OCI-LY1 (cell line): ENCODE measurements at regions not wholly inside any gene's neighbourhood (a gene's known extent, or its start where the extent isn't known, plus 50 kb on each side); places are given as distances from the start of the nearest gene placed in this dataset.

Experiments
- H2AFZ ChIP-seq: fragments of 200-600 bp; sonication (generic), shearing (Covaris generic); 2 replicates; pipeline ENCODE4 v1.6.0; 2014; ENCODE audit warnings: antibody characterized with exemption, mild to moderate bottlenecking, low read length
- H3F3A ChIP-seq: fragments of 200-600 bp; sonication (generic), shearing (Covaris generic); 2 replicates; pipeline ENCODE4 v1.6.0; 2014; ENCODE audit warnings: mild to moderate bottlenecking, antibody characterized with exemption, low read length, moderate library complexity; ENCODE audit not compliant: insufficient read depth
- H3K27ac ChIP-seq: fragments of 200-600 bp; sonication (generic); 2 replicates; pipeline ENCODE4 v1.5.1; 2014; ENCODE audit warnings: low read length, mixed run types, mild to moderate bottlenecking, low read depth; ENCODE audit not compliant: poor library complexity, severe bottlenecking
- H3K27me3 ChIP-seq: fragments of 200-600 bp; sonication (generic); 2 replicates; pipeline ENCODE4 v1.6.0; 2014; ENCODE audit warnings: antibody characterized with exemption, mild to moderate bottlenecking, low read length, moderate library complexity; ENCODE audit not compliant: insufficient read depth
- H3K36me3 ChIP-seq: fragments of 200-600 bp; sonication (generic); 2 replicates; pipeline ENCODE4 v1.6.1; 2014; ENCODE audit warnings: mild to moderate bottlenecking, antibody characterized with exemption, low read length, moderate library complexity, mixed read lengths; ENCODE audit not compliant: insufficient read depth
- H3K4me1 ChIP-seq: fragments of 200-600 bp; sonication (generic); 2 replicates; pipeline ENCODE4 v1.5.1; 2014; ENCODE audit warnings: mild to moderate bottlenecking, low read length, moderate library complexity; ENCODE audit not compliant: insufficient read depth, severe bottlenecking
- H3K4me2 ChIP-seq: fragments of 200-600 bp; sonication (generic), shearing (Covaris generic); 2 replicates; pipeline ENCODE4 v1.6.1; 2014; ENCODE audit warnings: low read length
- H3K4me3 ChIP-seq: fragments of 200-600 bp; sonication (generic); 2 replicates; pipeline ENCODE4 v1.5.1; 2014; ENCODE audit warnings: low read length, low read depth, mild to moderate bottlenecking, mixed read lengths; ENCODE audit not compliant: poor library complexity, severe bottlenecking
- H3K79me2 ChIP-seq: fragments of 200-600 bp; shearing (Covaris generic); 2 replicates; pipeline ENCODE4 v1.6.1; 2016; ENCODE audit warnings: mixed run types, low read length, mixed read lengths; ENCODE audit not compliant: insufficient read depth
- H3K9ac ChIP-seq: fragments of 200-600 bp; sonication (generic), shearing (Covaris generic); 2 replicates; pipeline ENCODE4 v1.6.1; 2014; ENCODE audit warnings: mild to moderate bottlenecking, low read length, mixed read lengths
- H3K9me2 ChIP-seq: fragments of 200-600 bp; sonication (generic), shearing (Covaris generic); 2 replicates; pipeline ENCODE4 v1.6.1; 2014; ENCODE audit warnings: low read depth, mild to moderate bottlenecking, low read length, mixed read lengths
- H3K9me3 ChIP-seq: fragments of 200-600 bp; shearing (Covaris generic); 2 replicates; pipeline ENCODE4 v1.6.1; 2014; ENCODE audit warnings: low read length, mixed read lengths
- H4K20me1 ChIP-seq: fragments of 200-600 bp; sonication (generic), shearing (Covaris generic); 2 replicates; pipeline ENCODE4 v1.6.0; 2016; ENCODE audit warnings: mild to moderate bottlenecking, low read length; ENCODE audit not compliant: insufficient read depth
- EZH2 ChIP-seq: fragments of 200-600 bp; sonication (generic), shearing (Covaris generic); IDR thresholded peaks from 2 replicates; pipeline ENCODE4 v1.8.0; 2017; ENCODE audit warnings: borderline replicate concordance, mixed run types, mild to moderate bottlenecking, antibody characterized with exemption, low read length, moderate library complexity, mixed read lengths
- TF ChIP-seq, protein P1 (sequence below): fragments of 200-600 bp; sonication (generic), shearing (Covaris generic); IDR thresholded peaks from 2 replicates; pipeline ENCODE4 v1.5.1; 2017; ENCODE audit warnings: mild to moderate bottlenecking, antibody characterized with exemption, low read length, moderate library complexity, mixed read lengths

DNA sequence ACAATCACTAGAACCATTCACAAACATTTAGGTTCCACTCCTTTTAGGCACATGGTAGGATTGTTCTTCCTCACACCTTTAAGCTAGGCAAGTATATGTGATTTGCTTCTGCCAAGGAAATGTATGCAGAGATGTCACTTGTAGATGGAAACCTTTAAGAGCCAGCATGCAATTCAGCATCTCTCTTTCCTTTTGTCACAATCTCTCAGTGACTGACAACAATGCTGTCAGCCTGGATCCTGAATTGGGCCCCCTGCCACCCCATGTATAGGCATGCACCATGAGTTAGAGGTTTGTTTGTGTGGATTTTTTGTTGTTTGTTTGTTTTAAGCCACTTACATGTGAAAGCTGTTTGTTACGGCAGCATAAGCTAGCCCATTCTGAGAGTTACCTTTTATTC is 169.6 kb upstream of the PDE1C start:
- no peak overlapping the region for H3K4me2 ChIP-seq
- no peaks in the 10 kb centered on the region for H3K79me2 ChIP-seq
- no peaks in the 10 kb centered on the region for H3K4me1 ChIP-seq
- no peak overlapping the region for H3K27ac ChIP-seq
- H3K4me3 ChIP-seq: no peak overlapping the region
- no peaks in the 10 kb centered on the region for H3K27me3 ChIP-seq
- TF ChIP-seq EZH2: no peak
- TF ChIP-seq, protein P1, sequence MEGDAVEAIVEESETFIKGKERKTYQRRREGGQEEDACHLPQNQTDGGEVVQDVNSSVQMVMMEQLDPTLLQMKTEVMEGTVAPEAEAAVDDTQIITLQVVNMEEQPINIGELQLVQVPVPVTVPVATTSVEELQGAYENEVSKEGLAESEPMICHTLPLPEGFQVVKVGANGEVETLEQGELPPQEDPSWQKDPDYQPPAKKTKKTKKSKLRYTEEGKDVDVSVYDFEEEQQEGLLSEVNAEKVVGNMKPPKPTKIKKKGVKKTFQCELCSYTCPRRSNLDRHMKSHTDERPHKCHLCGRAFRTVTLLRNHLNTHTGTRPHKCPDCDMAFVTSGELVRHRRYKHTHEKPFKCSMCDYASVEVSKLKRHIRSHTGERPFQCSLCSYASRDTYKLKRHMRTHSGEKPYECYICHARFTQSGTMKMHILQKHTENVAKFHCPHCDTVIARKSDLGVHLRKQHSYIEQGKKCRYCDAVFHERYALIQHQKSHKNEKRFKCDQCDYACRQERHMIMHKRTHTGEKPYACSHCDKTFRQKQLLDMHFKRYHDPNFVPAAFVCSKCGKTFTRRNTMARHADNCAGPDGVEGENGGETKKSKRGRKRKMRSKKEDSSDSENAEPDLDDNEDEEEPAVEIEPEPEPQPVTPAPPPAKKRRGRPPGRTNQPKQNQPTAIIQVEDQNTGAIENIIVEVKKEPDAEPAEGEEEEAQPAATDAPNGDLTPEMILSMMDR: no peak
- no peaks in the 10 kb centered on the region for H3K9me2 ChIP-seq
- H2AFZ ChIP-seq: no peak overlapping the region
- H4K20me1 ChIP-seq: no peaks in the 10 kb centered on the region
- H3F3A ChIP-seq: no peaks in the 10 kb centered on the region
- H3K9ac ChIP-seq: no peak overlapping the region
- H3K36me3 ChIP-seq: no peaks in the 10 kb centered on the region
- no peaks in the 10 kb centered on the region for H3K9me3 ChIP-seq

DNA sequence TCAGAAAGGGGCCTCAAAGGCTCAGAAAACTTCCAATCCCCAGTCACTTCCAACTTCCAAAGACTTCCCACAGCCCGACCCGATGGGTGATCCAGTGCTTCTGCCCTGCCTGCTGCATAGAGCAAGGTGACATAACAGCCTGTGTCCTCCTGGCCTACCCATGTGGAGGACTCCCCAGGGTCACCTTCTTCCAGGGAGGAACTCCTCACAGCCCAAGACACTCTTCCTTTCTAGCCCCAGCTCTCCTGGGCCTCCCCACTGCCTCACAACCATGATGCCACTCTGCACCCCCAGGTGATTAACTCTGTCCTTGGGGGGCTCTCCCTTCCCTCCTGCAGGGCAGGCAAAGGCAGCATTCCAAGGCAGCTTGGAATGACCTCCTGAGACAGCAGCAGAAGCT is 158.4 kb upstream of the PDE1C start:
- H3K27me3 ChIP-seq: peaks cover 5% of the 10 kb centered on the region; the same call in 1 of the 2 replicates
- H3F3A ChIP-seq: no peaks in the 10 kb centered on the region
- no peaks in the 10 kb centered on the region for H3K79me2 ChIP-seq
- H3K9me3 ChIP-seq: no peaks in the 10 kb centered on the region
- no peaks in the 10 kb centered on the region for H3K4me1 ChIP-seq
- H3K9ac ChIP-seq: no peak overlapping the region
- TF ChIP-seq, protein P1: no peak
- TF ChIP-seq EZH2: no peak
- H4K20me1 ChIP-seq: no peaks in the 10 kb centered on the region
- H3K4me2 ChIP-seq: no peak overlapping the region
- H3K4me3 ChIP-seq: no peak overlapping the region
- H2AFZ ChIP-seq: no peak overlapping the region
- H3K9me2 ChIP-seq: no peaks in the 10 kb centered on the region
- H3K36me3 ChIP-seq: no peaks in the 10 kb centered on the region
- H3K27ac ChIP-seq: no peak overlapping the region

- no peaks in the 10 kb centered on the region for H3K79me2 ChIP-seq
- no peaks in the 10 kb centered on the region for H3F3A ChIP-seq
- TF ChIP-seq, protein P1: no peak
- TF ChIP-seq EZH2: no peak
- no peaks in the 10 kb centered on the region for H4K20me1 ChIP-seq
- H3K4me1 ChIP-seq: no peaks in the 10 kb centered on the region
- H3K4me2 ChIP-seq: no peak overlapping the region
- H3K9me2 ChIP-seq: no peaks in the 10 kb centered on the region
- H3K36me3 ChIP-seq: no peaks in the 10 kb centered on the region
- H2AFZ ChIP-seq: no peak overlapping the region
- H3K27me3 ChIP-seq: peaks cover 5% of the 10 kb centered on the region; the same call in 1 of the 2 replicates
- no peak overlapping the region for H3K9ac ChIP-seq
- H3K4me3 ChIP-seq: no peak overlapping the region
- H3K27ac ChIP-seq: no peak overlapping the region
- no peaks in the 10 kb centered on the region for H3K9me3 ChIP-seq
Observed at GRCh38 chr7:32227746-32228145, 157.5 kb upstream of the PDE1C start.
